Gastroesophageal sphincter (tissue), 3 donors: ENCODE measurements at regions not wholly inside any gene's neighbourhood (a gene's known extent, or its start where the extent isn't known, plus 50 kb on each side); places are given as distances from the start of the nearest gene placed in this dataset.

ENCODE experiments used
- EP300 ChIP-seq: sonication (generic); formaldehyde crosslinking; IDR thresholded peaks from one replicate; pipeline ENCODE4 v1.6.1; 2017; ENCODE audit warnings: antibody characterized with exemption, mild to moderate bottlenecking
- POLR2A ChIP-seq, 2 donors: fragments of 450-650 bp; IDR thresholded peaks; one replicate each; pipeline ENCODE4 v1.6.1; 2017; ENCODE audit warnings: antibody characterized with exemption in 2 of 2, mild to moderate bottlenecking in 2 of 2, moderate library complexity in 1 of 2
- TF ChIP-seq, protein P1 (sequence below), 4 experiments: fragments of 200-600 bp in 2 of 4; fragments of 450-650 bp in 2 of 4; sonication (generic) in 1 of 4; IDR thresholded peaks; one replicate each; pipeline ENCODE4 v1.5.1; 2017 to 2019; ENCODE audit warnings: antibody characterized with exemption in 4 of 4, mild to moderate bottlenecking in 2 of 4, moderate library complexity in 2 of 4

DNA sequence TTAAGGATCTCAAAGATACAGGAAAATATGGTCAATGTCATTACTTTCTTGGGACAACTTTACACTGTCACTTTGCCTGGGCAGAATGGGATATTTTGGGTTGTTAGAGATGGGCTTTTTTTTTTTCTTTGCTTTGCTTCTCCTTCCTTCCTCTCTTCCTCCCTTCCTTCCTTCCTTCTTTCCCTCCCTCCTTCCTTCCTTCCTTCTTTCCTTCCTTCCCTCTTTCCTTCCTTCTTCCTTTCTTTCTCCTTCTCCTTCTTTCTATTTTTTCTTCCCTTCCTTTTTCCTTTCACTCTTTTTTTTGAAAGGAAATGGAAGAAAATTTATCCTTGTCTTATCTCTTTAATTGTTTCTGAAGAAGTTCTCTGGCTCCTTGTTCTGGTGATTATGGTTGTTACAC is 180.0 kb upstream of the CCDC68 start:
- TF ChIP-seq, protein P1, sequence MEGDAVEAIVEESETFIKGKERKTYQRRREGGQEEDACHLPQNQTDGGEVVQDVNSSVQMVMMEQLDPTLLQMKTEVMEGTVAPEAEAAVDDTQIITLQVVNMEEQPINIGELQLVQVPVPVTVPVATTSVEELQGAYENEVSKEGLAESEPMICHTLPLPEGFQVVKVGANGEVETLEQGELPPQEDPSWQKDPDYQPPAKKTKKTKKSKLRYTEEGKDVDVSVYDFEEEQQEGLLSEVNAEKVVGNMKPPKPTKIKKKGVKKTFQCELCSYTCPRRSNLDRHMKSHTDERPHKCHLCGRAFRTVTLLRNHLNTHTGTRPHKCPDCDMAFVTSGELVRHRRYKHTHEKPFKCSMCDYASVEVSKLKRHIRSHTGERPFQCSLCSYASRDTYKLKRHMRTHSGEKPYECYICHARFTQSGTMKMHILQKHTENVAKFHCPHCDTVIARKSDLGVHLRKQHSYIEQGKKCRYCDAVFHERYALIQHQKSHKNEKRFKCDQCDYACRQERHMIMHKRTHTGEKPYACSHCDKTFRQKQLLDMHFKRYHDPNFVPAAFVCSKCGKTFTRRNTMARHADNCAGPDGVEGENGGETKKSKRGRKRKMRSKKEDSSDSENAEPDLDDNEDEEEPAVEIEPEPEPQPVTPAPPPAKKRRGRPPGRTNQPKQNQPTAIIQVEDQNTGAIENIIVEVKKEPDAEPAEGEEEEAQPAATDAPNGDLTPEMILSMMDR (IDR thresholded peaks at IDR 0.05) = no peak
- TF ChIP-seq POLR2A (IDR thresholded peaks at IDR 0.05) (no peak), EP300 (no peak)
